GM21723 (cell line): ENCODE measurements at regions not wholly inside any gene's neighbourhood (a gene's known extent, or its start where the extent isn't known, plus 50 kb on each side); places are given as distances from the start of the nearest gene placed in this dataset.
"Not testable (repeated sequence)": the region's sequence is repeated elsewhere in the genome, so short reads cannot be mapped to it uniquely, and the experiment has no call there.

ENCODE experiments used
- ATAC-seq: cut with Tn5 transposase; IDR thresholded peaks from one replicate; pipeline ENCODE4 v1.9.1; 2021; ENCODE audit warnings: mild to moderate bottlenecking, moderate library complexity; ENCODE audit not compliant: unreplicated experiment

DNA sequence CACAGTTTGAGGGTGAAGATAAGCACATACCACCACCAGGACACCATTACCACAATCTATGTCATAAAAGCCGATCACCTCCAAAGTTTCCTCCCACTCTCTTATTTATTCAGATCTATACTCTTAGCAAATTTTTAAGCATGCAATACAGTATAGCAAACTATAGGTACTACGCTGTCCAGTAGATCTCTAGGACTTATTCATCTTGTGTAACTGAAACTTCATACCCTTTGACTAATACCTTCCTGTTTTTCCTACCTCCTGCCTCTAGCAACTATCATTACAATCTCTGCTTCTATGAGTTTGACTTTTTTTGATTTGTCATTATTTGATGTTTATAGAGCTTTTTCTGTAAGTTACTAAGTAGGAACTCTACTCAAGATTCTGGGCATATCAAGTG, 84.5 kb upstream of the MANSC4 start:
- no peak for ATAC-seq

DNA sequence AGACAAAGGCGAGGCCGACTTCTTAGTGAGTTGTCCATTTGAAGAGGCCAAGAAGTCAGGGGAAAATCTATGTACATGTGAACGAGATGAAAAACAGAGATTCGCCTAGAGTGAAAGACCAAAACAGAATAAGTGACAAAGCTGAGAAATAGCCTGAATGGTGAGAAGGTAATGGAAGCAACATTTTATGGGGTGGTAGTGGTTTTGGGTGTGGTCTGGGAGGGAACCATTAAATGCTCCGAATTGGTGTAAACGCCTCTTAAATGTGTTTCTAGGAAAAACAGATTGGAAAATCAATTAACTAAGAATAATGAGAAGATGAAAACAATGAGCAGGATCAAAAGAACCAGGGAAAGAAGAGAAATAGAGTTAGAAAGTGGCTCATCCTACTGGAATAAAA, 83.8 kb upstream of the MANSC4 start:
- ATAC-seq: no peak

DNA sequence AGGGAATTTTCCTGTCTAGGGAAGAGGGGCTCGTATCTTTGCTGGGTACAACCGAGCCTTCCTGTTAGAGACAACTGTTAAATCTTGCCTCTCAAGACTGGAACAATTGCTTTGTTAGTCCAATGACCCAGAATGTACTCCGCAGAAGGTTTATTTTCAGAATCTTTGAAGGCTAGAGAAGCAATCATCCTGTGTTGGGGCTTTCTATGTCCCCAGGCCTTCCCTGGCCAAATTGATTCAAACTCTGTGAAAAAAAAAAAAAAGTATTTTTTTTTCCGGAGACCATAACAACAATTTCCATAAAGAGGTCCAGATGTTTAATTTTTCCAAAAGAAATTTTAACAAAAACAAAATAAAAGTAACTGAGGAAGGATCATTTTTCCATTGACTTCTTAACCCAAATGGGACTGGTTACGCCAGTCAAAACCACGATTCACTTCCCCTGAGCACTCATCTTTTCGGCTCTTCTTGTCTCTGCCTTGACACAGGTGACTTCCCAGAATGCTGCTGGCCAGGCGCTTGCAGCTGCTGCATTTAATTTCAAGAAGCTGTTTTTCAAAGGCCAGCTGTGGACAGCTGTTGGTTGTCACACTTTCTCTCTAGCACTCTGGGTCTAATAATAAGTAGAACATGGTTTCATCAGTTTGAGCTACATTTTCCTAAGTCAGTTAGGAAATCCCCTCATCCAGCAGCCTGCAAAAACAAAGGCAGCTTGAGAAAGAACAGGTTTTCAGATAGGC, 81.6 kb upstream of the MANSC4 start:
- peak; percentile 78 for ATAC-seq

DNA sequence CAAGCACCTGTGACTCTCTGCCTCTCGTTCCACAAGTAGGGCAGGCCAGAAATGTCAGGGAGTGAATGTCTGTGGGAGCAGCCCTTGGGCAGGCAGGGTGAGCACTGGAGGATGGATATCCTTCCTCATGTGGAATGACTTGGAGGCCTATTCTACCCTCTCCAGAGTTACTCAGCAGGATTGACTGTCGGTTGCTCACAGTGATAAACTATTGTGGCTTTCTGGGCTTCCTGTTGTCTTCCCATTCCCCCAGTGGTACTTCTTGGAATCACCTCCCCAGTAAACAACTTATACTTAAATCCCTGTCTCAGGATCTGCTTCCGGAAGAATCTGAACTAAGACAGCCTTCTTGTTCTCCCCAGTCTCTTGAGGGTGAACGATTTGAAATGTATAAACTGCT, 79.6 kb upstream of the MANSC4 start:
- ATAC-seq: no peak

DNA sequence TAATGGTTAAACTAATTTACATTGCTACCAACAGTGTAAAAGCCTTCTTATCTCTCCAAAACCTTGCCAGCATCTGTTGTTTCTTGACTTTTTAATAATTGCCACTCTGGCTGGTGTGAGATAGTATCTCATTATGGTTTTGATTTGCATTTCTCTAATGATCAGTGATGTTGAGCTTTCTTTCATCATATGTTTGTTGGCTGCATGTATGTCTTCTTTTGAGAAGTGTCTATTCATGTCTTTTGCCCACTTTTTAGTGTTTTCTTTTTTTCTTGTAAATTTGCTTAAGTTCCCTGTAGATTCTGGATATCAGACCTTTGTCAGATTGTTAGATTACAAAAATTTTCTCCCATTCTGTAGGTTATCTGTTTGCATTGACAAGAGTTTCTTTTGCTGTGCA, 77.0 kb upstream of the MANSC4 start:
- ATAC-seq: not testable (repeated sequence)

DNA sequence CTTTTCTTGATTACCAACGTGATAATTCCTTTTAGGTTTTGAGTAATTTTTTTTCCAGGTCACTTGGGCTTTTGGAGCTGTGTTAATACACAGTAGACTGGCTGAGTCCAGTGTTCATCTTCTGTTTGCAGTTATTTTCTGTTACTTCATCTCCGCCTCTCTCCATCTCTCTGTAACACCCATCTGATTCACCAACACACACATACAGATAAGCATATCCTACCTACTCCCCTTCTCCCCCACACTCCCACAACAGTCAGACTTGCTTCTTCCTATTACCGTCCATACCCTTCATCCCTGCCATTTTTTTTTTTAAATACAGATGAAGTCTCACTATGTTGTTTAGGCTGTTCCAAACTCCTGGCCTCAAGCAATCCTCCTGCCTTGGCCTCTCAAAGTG, 72.7 kb upstream of the MANSC4 start:
- no peak for ATAC-seq
